H9 (cell line): ENCODE measurements at regions not wholly inside any gene's neighbourhood (a gene's known extent, or its start where the extent isn't known, plus 50 kb on each side); places are given as distances from the start of the nearest gene placed in this dataset.

Experiments
- DNase-seq: peaks from one replicate; pipeline ENCODE4 v3.0.0-alpha.2; 2017
- H2AFZ ChIP-seq: one replicate; pipeline ENCODE4 v1.6.1; 2013; ENCODE audit warnings: mild to moderate bottlenecking, low read length, control low read depth, moderate library complexity
- H2AK5ac ChIP-seq: 2 replicates; pipeline ENCODE4 v1.6.1; 2013; ENCODE audit warnings: low read length, control low read depth, mixed read lengths; ENCODE audit not compliant: insufficient read length
- H2BK120ac ChIP-seq: one replicate; pipeline ENCODE4 v1.6.1; 2013; ENCODE audit warnings: low read depth, mild to moderate bottlenecking, low read length, control low read depth, inconsistent platforms; ENCODE audit not compliant: poor library complexity, severe bottlenecking
- H2BK12ac ChIP-seq: 2 replicates; pipeline ENCODE4 v1.6.1; 2013; ENCODE audit warnings: low read length, control low read depth, mixed read lengths, low read depth; ENCODE audit not compliant: insufficient read length
- H2BK15ac ChIP-seq: 2 replicates; pipeline ENCODE4 v1.6.1; 2013; ENCODE audit warnings: low read depth, low read length, control low read depth
- H2BK20ac ChIP-seq: one replicate; pipeline ENCODE4 v1.6.1; 2013; ENCODE audit warnings: low read depth, mild to moderate bottlenecking, low read length, control low read depth, inconsistent platforms; ENCODE audit not compliant: poor library complexity, severe bottlenecking
- H2BK5ac ChIP-seq: 2 replicates; pipeline ENCODE4 v1.6.1; 2013; ENCODE audit warnings: low read length, control low read depth, mixed read lengths; ENCODE audit not compliant: insufficient read length
- H3K14ac ChIP-seq: 2 replicates; pipeline ENCODE4 v1.6.1; 2013; ENCODE audit warnings: low read length, control low read depth; ENCODE audit not compliant: insufficient read depth
- H3K18ac ChIP-seq: 2 replicates; pipeline ENCODE4 v1.6.1; 2013; ENCODE audit warnings: low read depth, mild to moderate bottlenecking, mixed read lengths, low read length, control low read depth; ENCODE audit not compliant: insufficient read length
- H3K23ac ChIP-seq: 2 replicates; pipeline ENCODE4 v1.6.1; 2013; ENCODE audit warnings: low read length, control low read depth, mixed read lengths, low read depth; ENCODE audit not compliant: insufficient read length
- H3K23me2 ChIP-seq: 2 replicates; pipeline ENCODE4 v1.6.1; 2013; ENCODE audit warnings: low read depth, mild to moderate bottlenecking, mixed read lengths, low read length, control low read depth; ENCODE audit not compliant: insufficient read length, poor library complexity, severe bottlenecking
- H3K27ac ChIP-seq: 2 replicates; pipeline ENCODE4 v1.5.1; 2013; ENCODE audit warnings: low read length, control low read depth, mixed read lengths, low read depth; ENCODE audit not compliant: insufficient read length
- H3K27me3 ChIP-seq: 2 replicates; pipeline ENCODE4 v1.6.1; 2013; ENCODE audit warnings: low read length, control low read depth, inconsistent platforms; ENCODE audit not compliant: insufficient read depth
- H3K4ac ChIP-seq: 2 replicates; pipeline ENCODE4 v1.6.1; 2013; ENCODE audit warnings: low read depth, mild to moderate bottlenecking, control low read depth, inconsistent platforms, low read length, moderate library complexity
- H3K4me1 ChIP-seq: 2 replicates; pipeline ENCODE4 v1.6.1; 2013; ENCODE audit warnings: low read length, control low read depth, inconsistent platforms; ENCODE audit not compliant: insufficient read depth
- H3K4me2 ChIP-seq: 2 replicates; pipeline ENCODE4 v1.6.1; 2013; ENCODE audit warnings: low read length, control low read depth, mixed read lengths; ENCODE audit not compliant: insufficient read length, insufficient read depth
- H3K56ac ChIP-seq: 2 replicates; pipeline ENCODE4 v1.6.1; 2013; ENCODE audit warnings: low read depth, mild to moderate bottlenecking, mixed read lengths, low read length, control low read depth; ENCODE audit not compliant: insufficient read length
- H3K79me1 ChIP-seq: 2 replicates; pipeline ENCODE4 v1.6.1; 2013; ENCODE audit warnings: low read depth, mild to moderate bottlenecking, moderate library complexity, low read length, control low read depth, inconsistent platforms; ENCODE audit not compliant: insufficient read depth, poor library complexity, severe bottlenecking
- H3K79me2 ChIP-seq: 2 replicates; pipeline ENCODE4 v1.6.1; 2013; ENCODE audit warnings: low read length, control low read depth, inconsistent platforms; ENCODE audit not compliant: insufficient read depth
- H3K9ac ChIP-seq: 2 replicates; pipeline ENCODE4 v1.6.1; 2013; ENCODE audit warnings: low read length, control low read depth, mixed read lengths; ENCODE audit not compliant: insufficient read length; ENCODE audit errors: extremely low read depth
- H3K9me3 ChIP-seq: one replicate; pipeline ENCODE4 v1.6.1; 2013; ENCODE audit warnings: low read depth, low read length, inconsistent platforms; ENCODE audit not compliant: control insufficient read depth
- H3T11ph ChIP-seq: one replicate; pipeline ENCODE4 v1.6.1; 2013; ENCODE audit warnings: mild to moderate bottlenecking, low read length, control low read depth, inconsistent platforms
- H4K20me1 ChIP-seq: one replicate; pipeline ENCODE4 v1.6.1; 2013; ENCODE audit not compliant: control insufficient read depth, insufficient read length, insufficient read depth
- H4K5ac ChIP-seq: 2 replicates; pipeline ENCODE4 v1.6.1; 2013; ENCODE audit warnings: low read depth, mild to moderate bottlenecking, mixed read lengths, low read length, control low read depth; ENCODE audit not compliant: insufficient read length
- H4K8ac ChIP-seq: replicated peaks from 2 replicates; pipeline ENCODE4 v1.6.1; 2013; ENCODE audit warnings: low read length, control low read depth, mixed read lengths, low read depth; ENCODE audit not compliant: insufficient read length
- H4K91ac ChIP-seq: 2 replicates; pipeline ENCODE4 v1.6.1; 2013; ENCODE audit warnings: low read depth, mild to moderate bottlenecking, moderate library complexity, mixed read lengths, low read length, control low read depth; ENCODE audit not compliant: insufficient read length
- H3K27ac Mint-ChIP-seq, 3 experiments: 2 replicates in 2 of 3; 3 replicates in 1 of 3; pipeline ENCODE4 v1.8.0; 2020 to 2021; ENCODE audit warnings: mixed read lengths in 3 of 3, mild to moderate bottlenecking in 1 of 3, moderate library complexity in 1 of 3
- H3K27me3 Mint-ChIP-seq: 2 replicates; pipeline ENCODE4 v1.8.0; 2021; ENCODE audit warnings: low read depth, mild to moderate bottlenecking, moderate library complexity, mixed read lengths
- H3K36me3 Mint-ChIP-seq, 3 experiments: 2 replicates in 2 of 3; 3 replicates in 1 of 3; pipeline ENCODE4 v1.8.0; 2020 to 2021; ENCODE audit warnings: low read depth in 3 of 3, mixed read lengths in 3 of 3; ENCODE audit not compliant: insufficient read depth in 1 of 3
- H3K4me1 Mint-ChIP-seq, 2 experiments: 2 replicates each; pipeline ENCODE4 v1.8.0; 2020; ENCODE audit warnings: mixed read lengths in 2 of 2
- H3K4me3 Mint-ChIP-seq, 2 experiments: 2 replicates in 1 of 2; 3 replicates in 1 of 2; pipeline ENCODE4 v1.8.0; 2020 to 2021; ENCODE audit warnings: mild to moderate bottlenecking in 2 of 2, mixed read lengths in 2 of 2, moderate library complexity in 1 of 2
- H3K9me3 Mint-ChIP-seq, 2 experiments: 2 replicates in 1 of 2; 3 replicates in 1 of 2; pipeline ENCODE4 v1.8.0; 2020; ENCODE audit warnings: mild to moderate bottlenecking in 2 of 2, mixed read lengths in 2 of 2, moderate library complexity in 1 of 2
- WGBS: extraction: QIAGEN DNeasy Blood & Tissue Kit; methylation state at CpG from one replicate; pipeline ENCODE4 v1.1.7; 2013; ENCODE audit warnings: missing lambda C conversion rate, low lambda C conversion rate, mixed read lengths; ENCODE audit not compliant: insufficient read length; ENCODE audit errors: extremely low coverage; 5-methylcytosine and 5-hydroxymethylcytosine counted together
- TF ChIP-seq, protein P1 (sequence below): fragments of 200-600 bp; sonication (generic); conservative IDR thresholded peaks from 3 replicates; pipeline ENCODE4 v1.8.0; 2021; ENCODE audit warnings: antibody characterized with exemption, mild to moderate bottlenecking

DNA sequence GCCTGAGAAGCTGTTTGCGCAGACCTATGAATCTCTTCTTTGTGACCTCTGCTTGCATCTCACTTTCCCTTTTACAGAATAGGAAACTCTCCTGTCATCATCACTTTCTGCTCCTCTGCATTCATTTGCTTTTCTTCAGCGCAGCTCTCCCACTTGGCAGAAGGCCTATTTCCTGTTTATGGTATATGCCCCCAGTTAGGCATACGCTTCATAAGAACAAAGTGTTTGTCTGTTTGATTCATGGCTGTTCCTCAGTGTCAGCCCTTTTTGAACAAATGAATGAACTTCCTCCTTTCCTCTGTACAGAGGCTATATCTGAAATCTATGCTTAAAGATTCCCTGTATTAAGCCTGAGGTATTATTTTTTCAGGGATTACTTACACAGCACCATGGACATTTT lies 1216.9 kb upstream of the GBE1 start:
- Histone ChIP-seq H4K8ac (no peak overlapping the region), H3K56ac (no peak overlapping the region), H2AK5ac (no peak overlapping the region), H3K23ac (no peak overlapping the region), H2BK20ac (no peak overlapping the region), H3K9ac (no peak overlapping the region), H2BK5ac (no peak overlapping the region), H3K27me3 (no peaks in the 10 kb centered on the region), H3K4ac (no peak overlapping the region), H4K5ac (no peak overlapping the region), H3K4me1 (peaks cover 4% of the 10 kb centered on the region; the same call in 1 of the 2 replicates), H3K14ac (no peak overlapping the region), H2BK15ac (no peak overlapping the region), H3K23me2 (no peaks in the 10 kb centered on the region), H2BK12ac (no peak overlapping the region), H3T11ph (no peak overlapping the region), H2BK120ac (no peak overlapping the region), H3K27ac (no peak overlapping the region), H3K18ac (no peak overlapping the region), H2AFZ (no peak overlapping the region), H3K9me3 (no peaks in the 10 kb centered on the region), H3K79me1 (no peaks in the 10 kb centered on the region), H4K91ac (no peak overlapping the region), H3K4me2 (no peak overlapping the region), H4K20me1 (no peaks in the 10 kb centered on the region), H3K79me2 (no peaks in the 10 kb centered on the region)
- Mint-ChIP-seq H3K4me3 (no peak overlapping the region), H3K4me1 (peaks cover 9 to 10% of the 10 kb centered on the region in 2 experiments), H3K9me3 (peaks cover 8 to 11% of the 10 kb centered on the region in 2 experiments), H3K27me3 (no peaks in the 10 kb centered on the region), H3K36me3 (peaks cover 4 to 8% (median 5%) of the 10 kb centered on the region in 3 experiments; a peak in 6 of 7 replicates), H3K27ac (peak overlapping the region; percentile 41 to 63 (median 53); a peak in 5 of 7 replicates)
- DNase-seq, result no peak
- WGBS, result no CpG with 5 or more reads among the region's 3 CpGs
- TF ChIP-seq, protein P1, sequence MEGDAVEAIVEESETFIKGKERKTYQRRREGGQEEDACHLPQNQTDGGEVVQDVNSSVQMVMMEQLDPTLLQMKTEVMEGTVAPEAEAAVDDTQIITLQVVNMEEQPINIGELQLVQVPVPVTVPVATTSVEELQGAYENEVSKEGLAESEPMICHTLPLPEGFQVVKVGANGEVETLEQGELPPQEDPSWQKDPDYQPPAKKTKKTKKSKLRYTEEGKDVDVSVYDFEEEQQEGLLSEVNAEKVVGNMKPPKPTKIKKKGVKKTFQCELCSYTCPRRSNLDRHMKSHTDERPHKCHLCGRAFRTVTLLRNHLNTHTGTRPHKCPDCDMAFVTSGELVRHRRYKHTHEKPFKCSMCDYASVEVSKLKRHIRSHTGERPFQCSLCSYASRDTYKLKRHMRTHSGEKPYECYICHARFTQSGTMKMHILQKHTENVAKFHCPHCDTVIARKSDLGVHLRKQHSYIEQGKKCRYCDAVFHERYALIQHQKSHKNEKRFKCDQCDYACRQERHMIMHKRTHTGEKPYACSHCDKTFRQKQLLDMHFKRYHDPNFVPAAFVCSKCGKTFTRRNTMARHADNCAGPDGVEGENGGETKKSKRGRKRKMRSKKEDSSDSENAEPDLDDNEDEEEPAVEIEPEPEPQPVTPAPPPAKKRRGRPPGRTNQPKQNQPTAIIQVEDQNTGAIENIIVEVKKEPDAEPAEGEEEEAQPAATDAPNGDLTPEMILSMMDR, result no peak
